Sigmoid colon (tissue), 4 donors: ENCODE measurements at regions not wholly inside any gene's neighbourhood (a gene's known extent, or its start where the extent isn't known, plus 50 kb on each side); places are given as distances from the start of the nearest gene placed in this dataset.

Experiments
- EP300 ChIP-seq, 4 donors: sonication (generic); formaldehyde crosslinking; IDR thresholded peaks; one replicate each; pipeline ENCODE4 v1.6.1; 2017; ENCODE audit warnings: antibody characterized with exemption in 4 of 4
- POLR2A ChIP-seq, 2 donors: fragments of 450-650 bp; IDR thresholded peaks; one replicate each; pipeline ENCODE4 v1.6.1; 2016; ENCODE audit warnings: antibody characterized with exemption in 2 of 2, mild to moderate bottlenecking in 2 of 2, moderate library complexity in 2 of 2
- TF ChIP-seq, protein P1 (sequence below), 4 experiments: fragments of 450-650 bp in 3 of 4; fragments of 200-600 bp in 1 of 4; IDR thresholded peaks; one replicate each; pipeline ENCODE4 v1.5.1; 2016 to 2019; ENCODE audit warnings: antibody characterized with exemption in 4 of 4, mild to moderate bottlenecking in 3 of 4, moderate library complexity in 2 of 4

DNA sequence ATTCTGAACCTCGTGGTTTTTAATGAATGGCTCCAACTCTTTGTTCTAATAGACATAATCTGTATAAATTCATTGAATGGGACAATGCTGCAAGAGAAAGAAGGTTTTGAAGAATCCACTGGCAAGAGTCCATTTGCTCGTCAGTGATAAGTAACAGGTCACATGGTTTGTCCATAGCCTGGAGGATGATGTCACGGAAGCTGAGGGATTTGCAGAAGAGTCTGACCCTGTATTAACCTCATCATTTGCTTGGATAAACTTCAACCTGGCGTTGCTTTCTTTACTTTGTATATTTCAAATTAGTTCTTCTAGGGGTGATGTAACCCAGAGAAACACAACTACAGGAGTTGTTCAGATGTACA lies 197.4 kb downstream of the GAS1 start:
- TF ChIP-seq, protein P1, sequence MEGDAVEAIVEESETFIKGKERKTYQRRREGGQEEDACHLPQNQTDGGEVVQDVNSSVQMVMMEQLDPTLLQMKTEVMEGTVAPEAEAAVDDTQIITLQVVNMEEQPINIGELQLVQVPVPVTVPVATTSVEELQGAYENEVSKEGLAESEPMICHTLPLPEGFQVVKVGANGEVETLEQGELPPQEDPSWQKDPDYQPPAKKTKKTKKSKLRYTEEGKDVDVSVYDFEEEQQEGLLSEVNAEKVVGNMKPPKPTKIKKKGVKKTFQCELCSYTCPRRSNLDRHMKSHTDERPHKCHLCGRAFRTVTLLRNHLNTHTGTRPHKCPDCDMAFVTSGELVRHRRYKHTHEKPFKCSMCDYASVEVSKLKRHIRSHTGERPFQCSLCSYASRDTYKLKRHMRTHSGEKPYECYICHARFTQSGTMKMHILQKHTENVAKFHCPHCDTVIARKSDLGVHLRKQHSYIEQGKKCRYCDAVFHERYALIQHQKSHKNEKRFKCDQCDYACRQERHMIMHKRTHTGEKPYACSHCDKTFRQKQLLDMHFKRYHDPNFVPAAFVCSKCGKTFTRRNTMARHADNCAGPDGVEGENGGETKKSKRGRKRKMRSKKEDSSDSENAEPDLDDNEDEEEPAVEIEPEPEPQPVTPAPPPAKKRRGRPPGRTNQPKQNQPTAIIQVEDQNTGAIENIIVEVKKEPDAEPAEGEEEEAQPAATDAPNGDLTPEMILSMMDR (IDR thresholded peaks at IDR 0.05) = no peak
- TF ChIP-seq EP300 (IDR thresholded peaks at IDR 0.05) (no peak), POLR2A (IDR thresholded peaks at IDR 0.05) (no peak)
